ENCODE measurements at regions not wholly inside any gene's neighbourhood (a gene's known extent, or its start where the extent isn't known, plus 50 kb on each side); places are given as distances from the start of the nearest gene placed in this dataset.

GRCh38 chr4:11603591-11604194 is 175.0 kb upstream of the HS3ST1 start:
- Histone ChIP-seq H2AFZ (ENCODE audit: low read length) (peak overlapping the region; percentile 99), H3K36me3 (ENCODE audit: control insufficient read depth in 2 of 4, insufficient read depth in 4 of 4, low read length in 3 of 4) (no peaks in the 10 kb centered on the region), H2BK12ac (ENCODE audit: low read depth, low read length) (no peak overlapping the region), H3K18ac (ENCODE audit: extremely low read depth, low read length) (no peak overlapping the region), H4K91ac (replicated peaks; ENCODE audit: insufficient read length, low read length) (no peak overlapping the region), H2BK20ac (ENCODE audit: low read length) (no peak overlapping the region), H3K9ac (replicated peaks in 1 of 4; ENCODE audit: extremely low read depth in 1 of 4, low read depth in 3 of 4, low read length in 3 of 4) (no peak overlapping the region), H3K79me2 (ENCODE audit: control insufficient read depth in 1 of 2, insufficient read depth in 2 of 2, low read length in 2 of 2) (no peaks in the 10 kb centered on the region), H3K9me3 (ENCODE audit: insufficient read depth in 2 of 2, low read depth in 1 of 2, low read length in 1 of 2) (no peaks in the 10 kb centered on the region), H3K79me1 (ENCODE audit: low read depth, low read length) (no peaks in the 10 kb centered on the region), H3K56ac (replicated peaks; ENCODE audit: insufficient read length, low read depth, low read length) (no peak overlapping the region), H3K23me2 (ENCODE audit: low read depth, low read length) (no peaks in the 10 kb centered on the region), H2AK5ac (ENCODE audit: low read depth, low read length) (no peak overlapping the region), H3K23ac (ENCODE audit: insufficient read length) (no peak overlapping the region), H3K4me2 (ENCODE audit: insufficient read depth in 1 of 2, low read depth in 2 of 2, low read length in 2 of 2) (no peak overlapping the region; a peak in 1 of 4 replicates), H3K27ac (ENCODE audit: low read depth, low read length) (no peak overlapping the region), H3K4ac (replicated peaks; ENCODE audit: insufficient read length, low read depth, low read length) (no peak overlapping the region), H2BK15ac (ENCODE audit: low read length) (no peak overlapping the region), H4K5ac (ENCODE audit: insufficient read length, low read depth, low read length) (no peak overlapping the region), H3K4me3 (ENCODE audit: extremely low read depth in 1 of 4, insufficient read depth in 2 of 4, low read depth in 3 of 4, low read length in 4 of 4) (no peak overlapping the region), H3K14ac (ENCODE audit: insufficient read length) (no peak overlapping the region), H2BK120ac (replicated peaks; ENCODE audit: low read depth, low read length) (no peak overlapping the region), H3K4me1 (replicated peaks in 1 of 4; ENCODE audit: control insufficient read depth in 3 of 4, insufficient read depth in 4 of 4, low read length in 3 of 4) (0 out of 7 replicates have a peak, but pooled peaks cover 0 to 2% (median 0%) of the 10 kb centered on the region in 4 experiments), H4K20me1 (replicated peaks in 1 of 2; ENCODE audit: control insufficient read depth in 1 of 2, insufficient read depth in 2 of 2, low read length in 2 of 2) (no peaks in the 10 kb centered on the region), H4K8ac (ENCODE audit: extremely low read depth, insufficient read depth, low read length) (no peak overlapping the region), H2BK5ac (ENCODE audit: low read depth, low read length) (no peak overlapping the region), H3K27me3 (replicated peaks in 1 of 4; ENCODE audit: control insufficient read depth in 3 of 4, extremely low read depth in 1 of 4, insufficient read depth in 3 of 4, low read length in 3 of 4) (no peaks in the 10 kb centered on the region)
- ChIA-PET POLR2A (ENCODE audit: partially characterized antibody) (no interaction called here), CTCF (ENCODE audit: partially characterized antibody) (interaction anchor here (0.7 to 1.5 kb wide), 2 partner anchors 9 to 40 kb away, joined by 3 read pairs; no protein-coding TSS in a partner anchor)
- WGBS, 2 experiments (ENCODE audit: extremely low coverage in 1 of 2, insufficient coverage in 1 of 2, insufficient read length in 1 of 2, insufficient replicate concordance in 2 of 2, low coverage in 1 of 2, low lambda C conversion rate in 2 of 2, missing lambda C conversion rate in 1 of 2) = 89% methylated on average over 6 of the region's 6 CpGs; no CpG with 5 or more reads in 1 of the 2 experiments
- FAIRE-seq (no peak), DNase-seq (ENCODE audit: low read depth in 1 of 2, low spot score in 2 of 2) (no peak)
- TF ChIP-seq TEAD4 (IDR thresholded peaks at IDR 0.05; ENCODE audit: low read depth, low read length) (peak; percentile 81), RFX5 (IDR thresholded peaks at IDR 0.05; ENCODE audit: borderline replicate concordance, low read depth, low read length) (no peak)
